A549 (cell line): ENCODE measurements at regions not wholly inside any gene's neighbourhood (a gene's known extent, or its start where the extent isn't known, plus 50 kb on each side); places are given as distances from the start of the nearest gene placed in this dataset.

ENCODE experiments used
- ATAC-seq, 2 experiments: fragments of 200-7000 bp in 1 of 2; fragments of >200 bp in 1 of 2; cut with Nextera tagmentation in 1 of 2; cut with Tn5 transposase in 1 of 2; 3 replicates each; pipeline versions ENCODE4 v1.8.0 to v1.9.1; 2018 to 2020; ENCODE audit warnings: mild to moderate bottlenecking in 1 of 2, moderate library complexity in 1 of 2
- CTCF ChIA-PET: fragments of 300-600 bp; sonication (Branson Sonifier 250); formaldehyde crosslinking; extraction: SDS; loops from one replicate; lab custom pipeline; 2021; ENCODE audit warnings: antibody characterized with exemption, inconsistent platforms; lab: Yijun Ruan, JAX
- POLR2A ChIA-PET: fragments of 350-600 bp; formaldehyde crosslinking; extraction: SDS; loops from one replicate; lab custom pipeline; 2021; ENCODE audit warnings: antibody characterized with exemption, inconsistent platforms; lab: Yijun Ruan, JAX
- DNase-seq, 2 experiments: peaks; one replicate each; pipeline versions ENCODE4 v3.0.0 to v3.0.0-alpha.2; 2011 to 2016; ENCODE audit warnings: low read depth in 1 of 2, low spot score in 1 of 2
- FAIRE-seq: peaks from 2 replicates; lab custom pipeline; 2011; peaks lifted over from hg19 to GRCh38; lab: Jason Lieb, UNC
- H3K27ac ChIP-seq, 2 experiments: fragments of >200 bp; sonication (Bioruptor Twin); formaldehyde crosslinking; 3 replicates each; pipeline ENCODE4 v1.5.1; 2016 to 2017
- H3K4me1 ChIP-seq: fragments of >200 bp; sonication (Bioruptor Twin); formaldehyde crosslinking; 3 replicates; pipeline ENCODE4 v1.6.1; 2016
- H3K4me2 ChIP-seq: fragments of >200 bp; sonication (Bioruptor Twin); formaldehyde crosslinking; 3 replicates; pipeline ENCODE4 v1.6.1; 2016
- H3K4me3 ChIP-seq: fragments of >200 bp; sonication (Bioruptor Twin); formaldehyde crosslinking; 3 replicates; pipeline ENCODE4 v1.5.1; 2016
- H3K9me3 ChIP-seq: fragments of >200 bp; sonication (Bioruptor Twin); formaldehyde crosslinking; 3 replicates; pipeline ENCODE4 v1.6.1; 2016
- CBX2 ChIP-seq: fragments of 200-600 bp; sonication (generic); IDR thresholded peaks from 2 replicates; pipeline ENCODE4 v1.6.1; 2016; ENCODE audit warnings: low read depth, mild to moderate bottlenecking, borderline replicate concordance
- CEBPB ChIP-seq, 2 experiments: fragments of >200 bp in 1 of 2; sonication (Bioruptor Twin) in 1 of 2; formaldehyde crosslinking in 1 of 2; IDR thresholded peaks; 2 replicates each; pipeline ENCODE4 v1.6.1; 2012 to 2016
- CTCF ChIP-seq: fragments of >200 bp; sonication (Bioruptor Twin); formaldehyde crosslinking; IDR thresholded peaks from 3 replicates; pipeline ENCODE4 v1.5.1; 2016
- EHF ChIP-seq: fragments of 250-450 bp; sonication (Bioruptor Pico); IDR thresholded peaks from 2 replicates; pipeline ENCODE4 v1.5.0; 2020; ENCODE audit warnings: mild to moderate bottlenecking
- EHMT2 ChIP-seq: fragments of 200-600 bp; sonication (generic); IDR thresholded peaks from 2 replicates; pipeline ENCODE4 v1.6.1; 2016; ENCODE audit warnings: antibody characterized with exemption, low read depth, mild to moderate bottlenecking, moderate library complexity
- FOSB ChIP-seq: fragments of 250-450 bp; sonication (Bioruptor Pico); IDR thresholded peaks from 2 replicates; pipeline ENCODE4 v1.5.0; 2020; ENCODE audit warnings: mild to moderate bottlenecking, moderate library complexity
- HES2 ChIP-seq: fragments of >200 bp; sonication (Bioruptor Twin); formaldehyde crosslinking; IDR thresholded peaks from 2 replicates; pipeline ENCODE4 v1.6.1; 2016
- HEYL ChIP-seq: fragments of 250-450 bp; sonication (Bioruptor Pico); IDR thresholded peaks from 2 replicates; pipeline ENCODE4 v1.8.0; 2021; ENCODE audit warnings: mild to moderate bottlenecking, moderate library complexity
- HOXA7 ChIP-seq: fragments of 250-450 bp; sonication (Bioruptor Pico); IDR thresholded peaks from 2 replicates; pipeline ENCODE4 v1.5.0; 2020; ENCODE audit warnings: mild to moderate bottlenecking, moderate library complexity
- HOXB13 ChIP-seq: fragments of 250-450 bp; sonication (Bioruptor Pico); IDR thresholded peaks from 2 replicates; pipeline ENCODE4 v1.5.0; 2020; ENCODE audit warnings: low read depth, mild to moderate bottlenecking, moderate library complexity
- HOXB5 ChIP-seq: fragments of 250-450 bp; sonication (Bioruptor Pico); IDR thresholded peaks from 2 replicates; pipeline ENCODE4 v1.5.0; 2020; ENCODE audit warnings: mild to moderate bottlenecking, moderate library complexity
- JUN ChIP-seq, 2 experiments: fragments of >200 bp; sonication (Bioruptor Twin); formaldehyde crosslinking; IDR thresholded peaks; 2 replicates in 1 of 2; 3 replicates in 1 of 2; pipeline ENCODE4 v1.6.1; 2016 to 2017
- KDM1A ChIP-seq: fragments of 200-600 bp; sonication (generic); IDR thresholded peaks from 2 replicates; pipeline ENCODE4 v1.6.1; 2016; ENCODE audit warnings: low read depth, mild to moderate bottlenecking
- NR3C1 ChIP-seq: fragments of >200 bp; sonication (Bioruptor Twin); formaldehyde crosslinking; IDR thresholded peaks from 3 replicates; pipeline ENCODE4 v1.6.1; 2017
- POLR2AphosphoS2 ChIP-seq: conservative IDR thresholded peaks from 2 replicates; pipeline ENCODE4 v1.6.1; 2012; ENCODE audit warnings: low read length, improper control_type of control experiment, inconsistent platforms
- SMC3 ChIP-seq: fragments of >200 bp; sonication (Bioruptor Twin); formaldehyde crosslinking; IDR thresholded peaks from 3 replicates; pipeline ENCODE4 v1.6.1; 2018; ENCODE audit warnings: inconsistent platforms
- SREBF2 ChIP-seq: fragments of 450-650 bp; IDR thresholded peaks from 2 replicates; pipeline ENCODE4 v1.6.1; 2014; ENCODE audit warnings: mild to moderate bottlenecking, moderate library complexity
- TP53 ChIP-seq: fragments of 250-450 bp; sonication (Bioruptor Pico); IDR thresholded peaks from 2 replicates; pipeline ENCODE4 v1.5.0; 2021; ENCODE audit warnings: mild to moderate bottlenecking, moderate library complexity
- ZC3H11A ChIP-seq: fragments of 450-650 bp; IDR thresholded peaks from 2 replicates; pipeline ENCODE4 v1.6.1; 2014; ENCODE audit warnings: antibody characterized with exemption, mild to moderate bottlenecking
- ZFP36 ChIP-seq: fragments of 450-650 bp; IDR thresholded peaks from 2 replicates; pipeline ENCODE4 v1.6.1; 2014; ENCODE audit warnings: borderline replicate concordance; ENCODE audit not compliant: partially characterized antibody
- ZNF302 ChIP-seq: fragments of 250-450 bp; sonication (Bioruptor Pico); IDR thresholded peaks from 2 replicates; pipeline ENCODE4 v1.9.0; 2021; ENCODE audit warnings: inconsistent platforms, mild to moderate bottlenecking, moderate library complexity
- WGBS: methylation state at CpG from one replicate; pipeline ENCODE4 v1.1.6; 2017; ENCODE audit errors: missing lambda C conversion rate; 5-methylcytosine and 5-hydroxymethylcytosine counted together
- TF ChIP-seq, protein P1 (sequence below): fragments of 200-600 bp; sonication (generic); IDR thresholded peaks from 2 replicates; pipeline ENCODE4 v1.6.1; 2016; ENCODE audit warnings: antibody characterized with exemption, mild to moderate bottlenecking, moderate library complexity
- TF ChIP-seq, protein P2 (sequence below): fragments of 250-450 bp; sonication (Bioruptor Pico); IDR thresholded peaks from 2 replicates; pipeline ENCODE4 v1.5.0; 2020; ENCODE audit warnings: low read depth, mild to moderate bottlenecking, moderate library complexity
- TF ChIP-seq, protein P3 (sequence below): IDR thresholded peaks from 2 replicates; pipeline ENCODE4 v1.6.1; 2012

DNA sequence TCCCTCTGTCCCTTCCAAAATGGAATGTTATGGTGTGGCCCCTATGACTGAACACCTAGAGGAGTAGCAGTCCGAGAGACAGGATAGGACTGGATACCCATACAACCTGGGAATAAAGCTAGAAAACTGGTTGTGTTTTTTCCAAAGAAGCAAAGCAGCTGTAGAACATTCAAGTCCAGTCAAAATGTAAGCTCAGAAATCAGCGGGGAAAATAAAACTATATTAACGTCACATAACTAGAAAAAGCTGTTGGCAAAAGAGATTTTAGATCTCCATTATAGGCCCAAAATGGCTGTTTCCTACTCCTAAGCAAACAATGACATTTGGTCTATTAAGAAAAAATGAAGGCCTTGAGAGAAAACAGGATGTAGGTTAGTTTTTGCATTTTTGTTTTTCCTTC is 177.7 kb downstream of the PTN start:
- 3% methylated on average over 3 of the region's 3 CpGs for WGBS
- H3K4me1 ChIP-seq, result no peaks in the 10 kb centered on the region
- no peaks in the 10 kb centered on the region for H3K9me3 ChIP-seq
- CTCF ChIA-PET, result no interaction called here
- H3K4me3 ChIP-seq, result no peak overlapping the region
- no peak for DNase-seq
- H3K27ac ChIP-seq, result no peak overlapping the region
- H3K4me2 ChIP-seq, result no peak overlapping the region
- no peak for TF ChIP-seq ZC3H11A
- TF ChIP-seq HEYL (CRISPR knock-in tag), result no peak
- no peak for TF ChIP-seq NR3C1
- TF ChIP-seq JUN (IDR thresholded peaks at IDR 0.05), result no peak
- TF ChIP-seq HOXA7 (CRISPR knock-in tag), result no peak
- no peak for TF ChIP-seq FOSB (CRISPR knock-in tag)
- TF ChIP-seq HES2, result no peak
- no peak for TF ChIP-seq CEBPB (IDR thresholded peaks at IDR 0.05)
- TF ChIP-seq CTCF, result no peak
- no peak for TF ChIP-seq KDM1A
- TF ChIP-seq, protein P1, sequence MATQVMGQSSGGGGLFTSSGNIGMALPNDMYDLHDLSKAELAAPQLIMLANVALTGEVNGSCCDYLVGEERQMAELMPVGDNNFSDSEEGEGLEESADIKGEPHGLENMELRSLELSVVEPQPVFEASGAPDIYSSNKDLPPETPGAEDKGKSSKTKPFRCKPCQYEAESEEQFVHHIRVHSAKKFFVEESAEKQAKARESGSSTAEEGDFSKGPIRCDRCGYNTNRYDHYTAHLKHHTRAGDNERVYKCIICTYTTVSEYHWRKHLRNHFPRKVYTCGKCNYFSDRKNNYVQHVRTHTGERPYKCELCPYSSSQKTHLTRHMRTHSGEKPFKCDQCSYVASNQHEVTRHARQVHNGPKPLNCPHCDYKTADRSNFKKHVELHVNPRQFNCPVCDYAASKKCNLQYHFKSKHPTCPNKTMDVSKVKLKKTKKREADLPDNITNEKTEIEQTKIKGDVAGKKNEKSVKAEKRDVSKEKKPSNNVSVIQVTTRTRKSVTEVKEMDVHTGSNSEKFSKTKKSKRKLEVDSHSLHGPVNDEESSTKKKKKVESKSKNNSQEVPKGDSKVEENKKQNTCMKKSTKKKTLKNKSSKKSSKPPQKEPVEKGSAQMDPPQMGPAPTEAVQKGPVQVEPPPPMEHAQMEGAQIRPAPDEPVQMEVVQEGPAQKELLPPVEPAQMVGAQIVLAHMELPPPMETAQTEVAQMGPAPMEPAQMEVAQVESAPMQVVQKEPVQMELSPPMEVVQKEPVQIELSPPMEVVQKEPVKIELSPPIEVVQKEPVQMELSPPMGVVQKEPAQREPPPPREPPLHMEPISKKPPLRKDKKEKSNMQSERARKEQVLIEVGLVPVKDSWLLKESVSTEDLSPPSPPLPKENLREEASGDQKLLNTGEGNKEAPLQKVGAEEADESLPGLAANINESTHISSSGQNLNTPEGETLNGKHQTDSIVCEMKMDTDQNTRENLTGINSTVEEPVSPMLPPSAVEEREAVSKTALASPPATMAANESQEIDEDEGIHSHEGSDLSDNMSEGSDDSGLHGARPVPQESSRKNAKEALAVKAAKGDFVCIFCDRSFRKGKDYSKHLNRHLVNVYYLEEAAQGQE, result no peak
- TF ChIP-seq EHF (CRISPR knock-in tag), result no peak
- TF ChIP-seq ZFP36, result no peak
- TF ChIP-seq SMC3, result no peak
- no peak for TF ChIP-seq HOXB13 (CRISPR knock-in tag)
- no peak for TF ChIP-seq HOXB5 (CRISPR knock-in tag)
- TF ChIP-seq CBX2, result no peak
- TF ChIP-seq, all 56 proteins: peak for 0
- ATAC-seq (no peak), FAIRE-seq (no peak)
- POLR2A ChIA-PET, result no interaction called here

GRCh38 chr7:137165241-137165640 is 178.3 kb downstream of the PTN start:
- ChIA-PET POLR2A (no interaction called here), CTCF (no interaction called here)
- no peak for ATAC-seq
- WGBS, result 15% methylated on average over 3 of the region's 3 CpGs
- H3K9me3 ChIP-seq, result no peaks in the 10 kb centered on the region
- no peak for DNase-seq
- no peak overlapping the region for H3K4me2 ChIP-seq
- H3K4me1 ChIP-seq, result no peaks in the 10 kb centered on the region
- no peak overlapping the region for H3K4me3 ChIP-seq
- H3K27ac ChIP-seq, result no peak overlapping the region
- no peak for FAIRE-seq
- TF ChIP-seq TP53 (CRISPR knock-in tag), result no peak
- TF ChIP-seq SREBF2, result no peak
- no peak for TF ChIP-seq HES2
- TF ChIP-seq, protein P2, sequence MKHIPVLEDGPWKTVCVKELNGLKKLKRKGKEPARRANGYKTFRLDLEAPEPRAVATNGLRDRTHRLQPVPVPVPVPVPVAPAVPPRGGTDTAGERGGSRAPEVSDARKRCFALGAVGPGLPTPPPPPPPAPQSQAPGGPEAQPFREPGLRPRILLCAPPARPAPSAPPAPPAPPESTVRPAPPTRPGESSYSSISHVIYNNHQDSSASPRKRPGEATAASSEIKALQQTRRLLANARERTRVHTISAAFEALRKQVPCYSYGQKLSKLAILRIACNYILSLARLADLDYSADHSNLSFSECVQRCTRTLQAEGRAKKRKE (CRISPR knock-in tag), result no peak
- TF ChIP-seq EHMT2, result no peak
- no peak for TF ChIP-seq CBX2
- TF ChIP-seq POLR2AphosphoS2, result no peak
- TF ChIP-seq, protein P3, sequence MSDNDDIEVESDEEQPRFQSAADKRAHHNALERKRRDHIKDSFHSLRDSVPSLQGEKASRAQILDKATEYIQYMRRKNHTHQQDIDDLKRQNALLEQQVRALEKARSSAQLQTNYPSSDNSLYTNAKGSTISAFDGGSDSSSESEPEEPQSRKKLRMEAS, result no peak
- no peak for TF ChIP-seq ZNF302 (CRISPR knock-in tag)
- TF ChIP-seq, protein P1, result no peak
- TF ChIP-seq HOXB5 (CRISPR knock-in tag), result no peak
